Epithelial cell of esophagus (primary cell): ENCODE measurements at regions not wholly inside any gene's neighbourhood (a gene's known extent, or its start where the extent isn't known, plus 50 kb on each side); places are given as distances from the start of the nearest gene placed in this dataset.

Experiments
- DNase-seq: peaks from one replicate; pipeline ENCODE4 v3.0.0; 2010; ENCODE audit warnings: low read depth
- H3K4me3 ChIP-seq: 2 replicates; pipeline ENCODE4 v1.5.1; 2011; ENCODE audit warnings: mild to moderate bottlenecking, low read length, control low read depth
- CTCF ChIP-seq: IDR thresholded peaks from 2 replicates; pipeline ENCODE4 v1.5.1; 2011; ENCODE audit warnings: low read depth, mild to moderate bottlenecking, low read length, control low read depth, inconsistent platforms; ENCODE audit not compliant: insufficient read depth; ENCODE audit errors: missing control alignments

GRCh38 chr10:31098046-31098445 lies 66.4 kb upstream of the ZNF438 start:
- DNase-seq: no peak
- no peak for TF ChIP-seq CTCF
- H3K4me3 ChIP-seq: no peak overlapping the region

GRCh38 chr10:31099094-31099493 lies 67.4 kb upstream of the ZNF438 start:
- TF ChIP-seq CTCF: no peak
- DNase-seq: no peak
- no peak overlapping the region for H3K4me3 ChIP-seq

- no peak overlapping the region for H3K4me3 ChIP-seq
- peak; percentile 96 for DNase-seq
- TF ChIP-seq CTCF: no peak
Measured at GRCh38 chr10:31099664-31100063, 68.0 kb upstream of the ZNF438 start.

- TF ChIP-seq CTCF: no peak
- H3K4me3 ChIP-seq: no peak overlapping the region
- DNase-seq: no peak
Measured at GRCh38 chr10:31100115-31100601, 68.5 kb upstream of the ZNF438 start.

- TF ChIP-seq CTCF: no peak
- DNase-seq: no peak
- H3K4me3 ChIP-seq: no peak overlapping the region
Measured at GRCh38 chr10:31100662-31101061, 69.0 kb upstream of the ZNF438 start.

- TF ChIP-seq CTCF: no peak
- H3K4me3 ChIP-seq: no peak overlapping the region
- DNase-seq: peak; percentile 91
Measured at GRCh38 chr10:31101123-31101522, 69.5 kb upstream of the ZNF438 start.

- no peak for TF ChIP-seq CTCF
- peak; percentile 52 for DNase-seq
- H3K4me3 ChIP-seq: no peak overlapping the region
Measured at GRCh38 chr10:31102421-31102820, 70.8 kb upstream of the ZNF438 start.
